ENCODE measurements at regions not wholly inside any gene's neighbourhood (a gene's known extent, or its start where the extent isn't known, plus 50 kb on each side); places are given as distances from the start of the nearest gene placed in this dataset.

DNA sequence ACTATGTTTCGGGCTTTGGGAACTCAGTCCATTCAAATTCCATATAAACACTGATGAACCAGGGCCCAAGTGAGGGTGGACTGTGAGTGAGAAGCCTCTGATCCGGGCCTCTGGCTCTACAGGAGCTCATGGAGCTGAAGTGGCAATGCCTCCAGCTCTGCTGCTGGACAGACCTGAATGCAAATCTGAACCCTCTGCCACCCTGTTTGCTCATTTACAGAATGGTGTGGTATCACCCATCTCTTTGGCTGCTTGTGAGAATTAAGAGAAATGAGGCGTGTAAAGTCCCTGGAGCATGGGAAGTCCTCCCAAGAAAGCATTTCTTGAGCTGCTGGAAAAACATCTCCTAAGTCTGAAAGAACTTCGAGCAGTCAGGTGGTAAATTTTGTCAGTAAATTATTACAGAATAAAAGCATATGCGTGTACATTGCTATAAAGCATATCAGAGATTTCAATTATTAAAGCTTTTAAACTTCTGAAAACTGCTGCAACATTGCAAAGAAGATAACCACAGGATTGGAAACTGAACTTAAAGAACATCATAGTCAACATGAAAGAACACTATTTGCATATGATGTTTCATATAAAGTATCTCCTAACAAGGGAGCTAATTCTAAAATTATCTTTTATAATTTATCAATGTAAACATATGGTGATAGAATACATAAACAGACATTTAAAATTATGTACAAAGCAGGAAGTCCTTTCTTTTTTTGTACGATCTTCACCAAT lies 369.0 kb downstream of the UQCRFS1 start:
- no peak for DNase-seq (ENCODE audit: low spot score)

DNA sequence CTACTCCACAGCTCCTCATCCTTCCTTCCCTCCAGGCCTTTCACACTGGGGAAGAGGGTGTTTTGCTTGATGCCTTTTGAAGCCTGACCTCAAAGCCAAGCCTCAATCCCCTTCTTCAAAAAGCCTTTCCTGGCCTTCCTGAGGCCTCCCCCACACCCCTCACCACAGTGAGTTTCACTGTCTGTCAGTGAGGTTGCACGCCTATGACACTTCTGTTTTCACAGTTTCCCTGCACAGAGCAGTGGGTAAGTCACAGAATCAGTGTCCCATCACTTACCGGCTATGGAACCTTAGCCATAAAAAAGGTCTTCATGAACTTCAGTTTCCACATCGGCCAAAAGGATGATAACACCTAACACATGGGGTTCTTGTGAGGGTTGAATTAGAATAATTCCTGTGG lies 371.4 kb downstream of the UQCRFS1 start:
- no peak for DNase-seq (ENCODE audit: low spot score)

DNA sequence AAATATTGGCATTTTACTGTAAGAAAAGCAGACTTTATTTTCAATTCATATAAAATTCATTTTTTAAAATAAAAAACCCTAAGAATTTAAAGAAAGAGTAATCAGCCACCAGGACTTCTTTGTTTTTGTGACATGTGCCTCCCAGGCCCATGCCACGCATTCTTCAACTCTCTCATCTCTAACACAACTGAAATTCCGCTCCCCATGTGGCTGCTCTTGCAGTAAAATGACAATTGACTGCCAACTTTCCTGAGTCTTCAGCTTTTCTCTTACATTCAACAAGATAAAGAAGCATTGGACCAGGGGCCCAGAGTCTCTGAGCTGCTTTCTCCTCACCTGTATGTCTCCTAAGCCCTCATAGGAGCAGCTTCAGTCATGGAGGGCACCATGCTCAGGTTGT lies 372.1 kb downstream of the UQCRFS1 start:
- no peak for DNase-seq (ENCODE audit: low spot score)

DNA sequence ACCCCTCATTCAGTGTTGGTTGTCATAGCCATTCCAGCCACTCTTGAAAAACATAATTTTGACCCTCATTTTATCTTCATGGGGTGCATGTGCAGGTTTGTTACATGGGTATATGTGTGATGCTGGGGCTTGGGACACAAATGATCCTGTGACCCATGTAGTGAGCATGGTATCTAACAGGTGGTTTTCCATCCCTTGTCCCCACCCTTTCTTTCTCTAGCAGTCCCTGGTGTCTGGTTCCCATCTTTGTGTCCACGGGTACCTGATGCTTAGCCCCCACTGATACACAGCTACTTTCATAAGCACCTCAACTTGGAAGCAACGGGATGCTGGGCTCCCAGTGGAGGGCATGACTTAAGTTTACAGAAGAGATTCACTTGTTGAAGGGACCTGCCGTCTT lies 373.5 kb downstream of the UQCRFS1 start:
- DNase-seq (ENCODE audit: low spot score): no peak

DNA sequence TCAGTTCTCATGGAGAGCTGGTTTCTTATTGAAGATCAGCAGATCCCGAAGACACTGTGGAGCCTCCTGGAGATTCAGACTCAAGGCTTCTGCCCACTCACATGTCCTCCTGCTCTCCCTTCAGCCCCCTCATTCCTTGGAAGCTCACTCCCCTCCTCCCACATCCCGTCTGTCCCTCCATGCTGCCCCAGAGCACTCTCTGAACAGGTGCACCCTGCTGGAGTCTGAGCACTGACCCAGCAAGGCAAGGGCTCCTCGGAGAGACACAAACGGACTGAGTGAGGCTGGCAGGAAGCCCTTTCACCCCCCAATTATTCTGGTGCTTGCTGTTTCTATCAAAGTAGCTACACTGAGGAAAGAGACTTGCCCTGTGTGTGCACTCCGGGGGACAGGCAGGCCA lies 374.0 kb downstream of the UQCRFS1 start:
- no peak for DNase-seq (ENCODE audit: low spot score)

DNA sequence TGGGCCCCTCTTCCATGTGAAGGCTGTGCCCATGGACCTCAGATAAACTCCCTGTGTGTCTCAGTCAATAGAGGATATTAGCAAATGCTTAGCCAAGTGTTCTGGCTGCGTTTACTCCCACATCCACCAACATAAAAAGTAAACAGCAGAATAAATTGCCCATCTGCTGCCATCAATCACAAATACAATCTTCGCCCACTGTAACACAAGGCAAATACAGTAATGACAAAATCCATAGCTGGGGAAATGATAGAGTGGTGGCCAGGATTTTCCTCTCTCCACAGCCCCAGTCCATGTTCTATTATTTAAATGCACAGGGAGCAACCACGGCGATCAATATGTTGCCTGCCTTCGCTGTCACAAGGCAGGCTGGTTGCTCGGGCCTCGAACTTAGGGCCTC lies 376.5 kb downstream of the UQCRFS1 start:
- no peak for DNase-seq (ENCODE audit: low spot score)

DNA sequence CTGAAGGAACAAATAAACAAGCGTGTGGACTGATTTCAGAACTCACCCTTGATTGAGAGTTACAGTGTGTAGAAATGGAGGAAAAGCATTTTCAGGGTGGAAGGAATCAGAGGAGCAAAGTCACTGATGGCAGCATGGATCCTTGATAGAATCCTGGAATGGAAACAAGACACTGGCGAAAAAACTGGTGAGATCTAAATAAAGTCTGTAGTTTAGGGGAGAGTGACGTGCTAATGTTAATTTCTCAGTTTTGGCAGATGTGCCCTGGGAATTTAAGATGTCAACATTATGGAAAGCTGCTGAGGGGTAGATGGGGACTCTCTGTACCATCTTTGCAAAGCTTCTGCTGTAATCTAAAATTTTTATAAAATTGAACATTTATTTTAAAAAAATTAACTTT lies 378.0 kb downstream of the UQCRFS1 start:
- no peak for DNase-seq (ENCODE audit: low spot score)

DNA sequence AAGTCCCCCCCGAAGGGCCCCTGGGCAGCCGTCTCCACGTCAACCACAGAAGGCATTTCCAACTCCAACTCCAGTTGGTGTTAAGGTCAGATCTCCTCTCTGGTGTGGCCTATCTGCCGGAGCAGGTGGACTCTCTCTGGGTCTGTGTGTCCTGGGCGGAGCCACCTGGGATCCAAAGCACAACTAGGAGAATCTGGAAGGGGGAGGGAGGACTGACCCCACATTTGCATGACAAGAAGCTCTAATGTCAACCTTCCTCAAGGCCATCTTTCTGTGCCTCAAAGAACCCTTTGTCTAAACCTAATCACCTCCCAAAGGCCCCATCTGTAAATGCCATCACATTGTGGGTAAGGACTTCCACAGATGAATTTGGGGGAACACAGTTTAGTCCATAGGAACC lies 381.5 kb downstream of the UQCRFS1 start:
- no peak for DNase-seq (ENCODE audit: low spot score)

DNA sequence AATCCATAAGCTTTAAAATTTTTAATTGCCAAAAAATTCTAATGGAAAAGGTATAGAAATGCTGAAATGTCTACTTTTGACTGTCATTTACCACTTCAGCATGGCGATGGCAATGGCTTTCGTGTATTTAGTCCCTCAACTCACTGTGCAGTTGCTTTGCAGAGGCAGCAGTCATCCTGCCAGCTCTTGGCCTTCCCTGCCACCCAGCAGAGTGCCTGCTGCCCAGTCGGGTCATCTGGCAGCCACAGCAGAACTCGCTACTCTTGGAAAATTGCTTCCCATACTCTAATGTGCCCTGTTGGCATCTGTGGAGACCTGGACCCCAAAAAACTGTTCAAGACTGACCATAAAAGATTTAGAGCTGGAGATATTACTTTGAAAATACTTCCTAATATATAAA lies 383.2 kb downstream of the UQCRFS1 start:
- DNase-seq (ENCODE audit: low spot score): no peak

DNA sequence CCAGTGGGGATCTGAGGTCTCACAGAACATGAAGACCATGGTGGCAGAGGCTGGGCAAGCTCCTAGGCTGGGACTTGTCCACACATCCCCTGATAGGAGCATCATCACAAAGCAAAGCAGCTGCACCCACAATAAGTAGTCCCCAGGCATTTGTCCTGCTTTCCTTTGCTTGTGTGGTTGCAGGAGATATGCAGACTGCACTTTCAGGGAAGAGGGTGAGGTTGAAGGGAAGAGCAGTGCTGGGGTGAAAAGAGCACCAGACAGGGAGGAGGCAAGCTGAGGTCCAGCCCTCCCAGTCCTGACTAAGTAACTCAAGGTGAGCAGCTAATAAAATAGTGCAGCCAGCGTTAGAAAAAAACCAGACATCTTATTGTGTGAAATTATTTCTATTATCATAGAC lies 383.6 kb downstream of the UQCRFS1 start:
- no peak for DNase-seq (ENCODE audit: low spot score)

DNA sequence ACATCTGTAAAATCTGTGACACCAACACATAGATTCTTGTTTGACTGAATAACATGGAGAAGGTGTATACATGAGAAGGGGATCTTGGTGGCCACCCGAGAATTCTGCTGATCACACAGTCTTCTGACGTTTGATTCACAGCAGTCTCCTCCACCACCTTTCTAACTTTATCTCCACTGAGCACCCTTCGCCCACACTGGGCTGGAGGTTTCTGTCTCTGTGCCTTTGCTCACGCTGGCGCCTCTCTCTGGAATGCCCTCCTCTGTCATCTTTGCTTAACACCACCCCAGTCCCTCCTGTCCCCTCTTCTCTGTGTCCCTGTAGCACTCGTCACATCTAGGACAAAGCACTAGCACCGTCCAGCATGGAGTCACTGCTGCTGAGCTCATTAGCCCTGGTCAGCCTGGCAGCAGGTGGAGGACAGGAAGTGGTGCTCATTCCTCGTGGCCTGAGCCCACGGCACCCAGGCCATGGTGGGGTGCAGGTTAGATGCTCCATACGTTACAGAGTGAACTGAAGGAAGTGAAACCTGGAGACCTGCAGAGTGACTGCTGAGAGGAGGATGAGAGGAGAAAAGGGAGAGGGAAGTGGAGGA lies 384.6 kb downstream of the UQCRFS1 start:
- no peak for DNase-seq (ENCODE audit: low spot score)

DNA sequence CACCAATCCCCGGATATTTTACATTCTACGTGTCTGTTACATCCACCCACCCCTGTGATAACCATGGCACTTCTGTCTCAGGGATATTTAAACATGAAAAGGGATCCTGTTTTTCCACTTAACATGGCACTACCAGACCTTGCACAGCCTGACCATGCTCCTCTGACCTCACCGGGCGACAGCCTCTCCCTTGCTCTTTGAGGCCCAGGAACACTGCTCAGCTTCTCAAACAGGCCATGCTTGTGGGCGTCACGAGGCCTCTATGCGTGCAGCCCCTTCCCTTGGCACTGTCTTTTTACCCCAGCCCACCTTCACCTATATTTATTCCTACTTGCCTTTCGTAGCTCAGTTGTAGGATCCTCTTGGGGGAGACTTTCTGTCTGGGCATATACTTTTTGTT lies 385.6 kb downstream of the UQCRFS1 start:
- DNase-seq (ENCODE audit: low spot score): no peak

DNA sequence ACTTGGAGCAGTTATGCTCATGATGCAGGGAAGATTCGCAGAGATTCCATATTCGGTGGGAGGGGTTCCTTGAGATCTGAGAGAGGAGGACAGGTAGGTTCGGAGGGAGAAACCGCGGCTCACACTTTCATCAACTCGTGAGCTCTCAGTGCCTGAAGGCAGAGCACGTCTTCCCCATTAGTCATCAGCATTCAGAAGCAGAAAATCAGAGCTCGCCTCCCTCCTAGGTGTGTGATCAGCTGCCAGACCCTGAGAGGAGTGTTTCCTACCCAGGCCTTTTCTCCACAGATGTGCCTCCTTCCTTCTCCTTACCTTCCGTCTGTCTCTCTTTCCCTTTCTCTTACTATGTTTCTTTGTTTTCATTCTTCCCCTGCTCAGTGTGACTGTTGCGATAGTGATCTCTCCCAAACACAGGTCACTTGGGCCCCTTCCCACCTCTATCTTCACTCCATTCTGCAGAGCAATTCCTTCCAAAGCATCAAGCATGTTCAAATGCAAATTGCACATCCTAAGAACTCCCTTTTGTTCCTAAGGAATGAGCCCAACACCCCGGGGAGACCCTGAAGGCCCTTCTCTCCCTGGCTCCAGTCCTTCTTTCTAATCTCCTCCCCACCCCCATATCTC lies 389.5 kb downstream of the UQCRFS1 start:
- no peak for DNase-seq (ENCODE audit: low spot score)

DNA sequence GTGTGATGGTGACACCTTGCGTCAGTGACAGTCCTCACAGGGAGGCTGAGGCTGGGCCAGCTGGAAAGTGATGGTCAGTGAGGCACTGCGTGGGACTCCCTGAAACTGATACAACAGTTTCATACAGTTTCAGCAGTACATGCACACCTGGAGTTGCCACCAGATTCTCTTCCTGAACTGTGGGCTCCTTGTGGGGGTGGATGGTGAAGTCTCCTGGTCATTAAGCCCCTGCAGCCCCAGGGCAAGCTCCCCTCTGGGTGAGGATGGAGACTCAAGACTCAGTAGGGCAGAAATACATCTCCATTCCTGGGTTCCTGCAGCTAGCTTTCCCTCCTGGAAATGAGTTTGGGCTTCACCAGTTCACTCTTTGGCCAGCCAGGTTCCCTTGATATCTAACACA lies 392.7 kb downstream of the UQCRFS1 start:
- DNase-seq (ENCODE audit: low spot score): no peak

DNA sequence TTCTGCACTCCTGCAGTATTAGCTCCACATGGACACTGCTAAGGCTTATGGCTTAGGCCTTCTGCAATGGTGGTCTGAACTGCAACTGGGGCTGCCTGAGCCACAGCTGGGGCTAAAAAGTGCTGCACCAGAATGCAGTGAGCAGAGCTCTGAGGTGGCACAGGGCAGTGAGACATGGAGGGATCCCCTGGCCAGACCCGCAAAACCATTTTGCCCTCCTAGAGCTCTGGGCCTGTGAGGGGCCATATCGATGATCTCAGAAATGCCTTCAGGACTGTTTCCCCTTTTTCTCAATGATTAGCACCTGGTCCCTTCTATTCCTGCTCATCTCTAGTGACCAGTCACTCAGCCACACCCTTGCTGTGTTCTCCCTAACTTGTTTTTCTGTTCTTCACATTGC lies 397.7 kb downstream of the UQCRFS1 start:
- DNase-seq (ENCODE audit: low spot score): no peak

DNA sequence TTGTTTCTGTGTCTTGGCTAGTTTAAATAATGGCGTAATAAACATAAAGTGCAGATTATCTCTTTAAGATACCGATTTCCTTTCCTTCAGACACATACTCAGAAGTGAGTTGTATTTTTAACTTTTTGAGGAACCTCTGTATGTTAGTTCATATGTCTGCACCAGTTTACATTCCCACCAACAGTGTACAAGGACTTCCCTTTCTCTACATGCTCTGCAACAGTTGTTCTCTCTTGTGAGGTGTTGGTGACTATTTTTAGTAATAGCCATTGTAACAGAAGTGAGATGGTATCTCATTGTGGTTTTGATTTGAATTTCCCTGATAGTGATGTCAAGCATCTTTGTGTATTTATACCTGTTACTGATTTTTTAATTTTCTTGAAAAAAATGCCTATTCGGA lies 418.6 kb downstream of the UQCRFS1 start:
- DNase-seq (ENCODE audit: low spot score): no peak

DNA sequence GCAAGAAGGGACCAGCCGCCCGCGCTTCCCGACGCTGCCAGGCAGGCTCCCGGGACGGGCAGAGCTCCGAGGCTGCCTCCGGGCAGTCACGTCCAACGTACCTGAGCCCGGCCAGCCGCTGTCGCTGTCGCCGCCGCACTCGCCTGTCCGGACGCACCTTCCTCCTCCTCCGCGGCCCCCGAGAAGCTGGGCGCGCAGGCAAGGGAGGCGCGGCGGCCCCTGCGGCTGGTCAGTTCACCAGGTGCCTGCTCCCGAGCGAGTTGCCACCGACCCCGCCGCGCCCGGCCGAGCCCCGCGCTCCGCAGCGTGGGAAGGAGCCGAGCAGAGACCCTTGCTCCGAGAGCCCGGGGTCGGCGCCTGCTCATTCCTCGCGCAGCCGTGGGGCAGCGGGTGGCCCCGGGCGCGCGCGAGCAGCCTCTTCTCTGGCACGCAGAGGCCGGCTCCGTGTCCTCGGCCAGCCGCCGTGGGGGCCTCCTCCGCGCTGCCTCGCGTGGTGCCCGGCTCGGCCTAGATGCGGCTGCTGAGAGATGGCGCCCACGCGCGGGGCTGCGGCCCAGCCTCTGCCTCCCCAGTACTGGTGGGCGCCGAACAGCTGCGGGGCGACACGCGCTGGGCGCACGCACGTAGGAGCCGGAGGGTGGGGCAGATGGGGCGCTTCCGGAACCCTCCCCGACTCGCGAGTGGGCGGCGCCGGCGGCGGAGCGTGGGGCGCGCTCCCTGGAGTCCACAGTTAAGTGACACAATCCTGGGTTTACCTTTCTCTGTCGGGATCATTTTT lies 419.4 kb downstream of the UQCRFS1 start:
- no peak for DNase-seq (ENCODE audit: low spot score)

DNA sequence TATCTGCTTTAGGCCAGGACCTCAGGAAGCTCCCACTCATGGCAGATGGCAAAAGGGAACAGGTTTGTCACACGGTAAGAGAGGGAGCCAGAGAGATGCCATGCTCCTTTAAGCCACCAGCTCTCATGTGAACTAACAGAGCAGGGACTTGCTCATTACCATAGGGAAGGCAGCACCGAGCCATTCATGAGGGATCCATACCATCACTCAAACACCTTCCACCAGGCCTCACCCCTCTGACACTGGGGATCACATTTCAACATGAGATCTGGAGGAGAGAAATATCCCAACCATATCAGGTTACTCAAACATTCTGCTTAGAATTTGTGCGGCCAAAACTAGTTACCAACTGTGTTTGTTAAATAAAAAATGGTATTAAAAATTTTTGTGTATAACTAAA lies 427.0 kb downstream of the UQCRFS1 start:
- no peak for DNase-seq (ENCODE audit: low spot score)

DNA sequence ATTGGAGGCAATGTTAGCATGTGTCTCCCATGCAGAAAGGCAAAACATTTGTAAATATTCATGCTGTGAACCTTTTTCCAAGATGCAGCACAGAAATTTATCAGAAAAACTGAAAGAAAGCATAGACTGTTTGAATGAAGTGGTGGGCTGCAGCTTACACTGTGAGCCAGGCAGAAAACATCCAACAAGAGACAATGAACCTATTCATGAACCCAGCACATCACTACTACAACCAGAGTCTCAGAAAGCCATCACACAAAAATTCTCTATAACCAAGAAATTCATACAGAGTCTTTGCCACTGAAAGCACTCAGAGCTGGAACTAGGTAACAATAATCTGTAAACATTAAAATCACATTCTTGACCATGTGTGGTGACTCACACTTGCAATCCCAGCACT lies 448.9 kb downstream of the UQCRFS1 start:
- no peak for DNase-seq (ENCODE audit: low spot score)

DNA sequence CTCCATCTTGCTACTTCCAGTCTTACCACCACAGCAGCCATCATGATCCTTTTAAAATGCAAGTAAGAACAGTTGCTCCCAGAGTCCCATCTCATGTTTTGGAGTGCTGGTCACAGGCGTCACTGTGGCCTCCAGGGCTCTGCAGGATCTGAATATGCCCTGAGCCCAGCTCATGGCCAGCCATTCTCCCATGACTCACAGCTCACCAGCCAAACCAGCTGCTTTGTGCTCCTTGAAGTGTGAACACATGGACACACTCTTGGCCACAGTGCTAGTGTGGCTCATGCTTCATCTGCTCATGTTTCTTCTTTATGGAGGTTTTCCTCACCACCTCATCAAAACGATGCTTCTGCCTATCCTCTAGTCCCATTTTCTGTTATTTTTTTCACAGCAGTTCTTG lies 466.5 kb downstream of the UQCRFS1 start:
- DNase-seq (ENCODE audit: low spot score): no peak

DNA sequence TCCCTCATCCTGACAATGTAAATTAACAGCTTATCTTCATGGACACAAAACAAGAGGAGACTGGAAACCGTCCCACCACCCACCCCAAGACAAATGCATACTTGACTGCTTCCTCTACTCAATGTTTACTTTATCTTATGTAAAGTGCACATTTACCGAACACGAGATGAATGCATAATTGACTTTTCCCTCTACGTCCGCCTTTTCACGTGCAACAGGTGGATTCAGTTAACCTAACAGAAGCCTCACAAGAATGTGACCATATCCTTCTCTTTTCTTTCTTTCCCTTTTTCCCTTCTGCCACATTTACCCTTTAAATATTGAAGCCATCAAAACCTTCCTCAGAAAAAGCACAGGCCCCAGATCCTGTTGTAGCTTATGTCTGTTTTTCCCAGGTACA lies 468.0 kb downstream of the UQCRFS1 start:
- no peak for DNase-seq (ENCODE audit: low spot score)

DNA sequence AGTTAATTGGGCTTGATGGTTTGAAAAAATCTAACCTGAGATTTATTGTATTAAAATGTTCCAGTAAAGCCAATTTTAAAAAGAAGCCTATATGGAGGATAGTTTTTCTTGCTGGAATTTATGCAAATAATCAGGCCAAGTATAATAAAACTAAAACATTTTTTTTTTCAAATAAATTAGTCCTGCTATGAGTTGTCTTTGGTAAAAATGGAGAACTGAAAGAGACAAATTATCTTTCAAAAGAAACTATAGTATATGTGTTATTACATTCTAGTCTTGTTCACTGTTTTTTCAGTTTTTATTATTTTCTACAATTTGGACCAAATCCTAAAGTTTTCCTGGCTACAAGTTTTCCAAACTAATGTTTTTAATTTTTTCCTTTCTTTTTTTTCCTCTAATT lies 468.9 kb downstream of the UQCRFS1 start:
- no peak for DNase-seq (ENCODE audit: low spot score)

Measured in hematopoietic multipotent progenitor cell treated with erythropoietin and hydrocortisone succinate and interleukin-3 and kit ligand, for 17 days (in vitro differentiated cells).